Neural progenitor cell (in vitro differentiated cells): ENCODE measurements at regions not wholly inside any gene's neighbourhood (a gene's known extent, or its start where the extent isn't known, plus 50 kb on each side); places are given as distances from the start of the nearest gene placed in this dataset.
"Not testable (repeated sequence)": the region's sequence is repeated elsewhere in the genome, so short reads cannot be mapped to it uniquely, and the experiment has no call there.

Source experiments
- CTCF ChIP-seq: fragments of 200-600 bp; sonication (generic); IDR thresholded peaks from 2 replicates; pipeline ENCODE4 v1.5.1; 2017; ENCODE audit warnings: antibody characterized with exemption, mild to moderate bottlenecking
- EZH2 ChIP-seq: fragments of 200-600 bp; sonication (generic); IDR thresholded peaks from 2 replicates; pipeline ENCODE4 v1.6.1; 2017; ENCODE audit warnings: antibody characterized with exemption, mild to moderate bottlenecking, moderate library complexity
- EZH2phosphoT487 ChIP-seq: fragments of 200-600 bp; sonication (generic); IDR thresholded peaks from 2 replicates; pipeline ENCODE4 v1.6.1; 2017; ENCODE audit warnings: antibody characterized with exemption

- not testable (repeated sequence) for TF ChIP-seq EZH2, CTCF, EZH2phosphoT487
These were observed 177.5 kb downstream of the SPDYE17 start for GRCh38 chr7:76854631-76855030.
